SK-N-MC (cell line): ENCODE measurements at regions not wholly inside any gene's neighbourhood (a gene's known extent, or its start where the extent isn't known, plus 50 kb on each side); places are given as distances from the start of the nearest gene placed in this dataset.

Experiments
- EZH2 ChIP-seq: fragments of 200-600 bp; sonication (generic); IDR thresholded peaks from one replicate; pipeline ENCODE4 v1.6.1; 2017; ENCODE audit warnings: antibody characterized with exemption
- FOXP2 ChIP-seq: optimal IDR thresholded peaks from 2 replicates; pipeline ENCODE3; 2011; ENCODE audit warnings: mild to moderate bottlenecking, moderate library complexity; ENCODE audit not compliant: insufficient read depth; ENCODE audit errors: extremely low read length, control extremely low read depth
- POLR2AphosphoS5 ChIP-seq: IDR thresholded peaks from 2 replicates; pipeline ENCODE4 v1.6.1; 2012; ENCODE audit warnings: mild to moderate bottlenecking, low read depth, low read length, borderline replicate concordance

GRCh38 chr1:243974451-243975292 is 76.4 kb upstream of the ZBTB18 start:
- TF ChIP-seq POLR2AphosphoS5 (no peak), FOXP2 (no peak), EZH2 (no peak)
